HG03558 (cell line): ENCODE measurements at regions not wholly inside any gene's neighbourhood (a gene's known extent, or its start where the extent isn't known, plus 50 kb on each side); places are given as distances from the start of the nearest gene placed in this dataset.

Experiments used
- ATAC-seq: cut with Tn5 transposase; IDR thresholded peaks from one replicate; pipeline ENCODE4 v1.9.1; 2021; ENCODE audit warnings: moderate number of reproducible peaks; ENCODE audit not compliant: unreplicated experiment; ENCODE audit errors: extremely low read depth

DNA sequence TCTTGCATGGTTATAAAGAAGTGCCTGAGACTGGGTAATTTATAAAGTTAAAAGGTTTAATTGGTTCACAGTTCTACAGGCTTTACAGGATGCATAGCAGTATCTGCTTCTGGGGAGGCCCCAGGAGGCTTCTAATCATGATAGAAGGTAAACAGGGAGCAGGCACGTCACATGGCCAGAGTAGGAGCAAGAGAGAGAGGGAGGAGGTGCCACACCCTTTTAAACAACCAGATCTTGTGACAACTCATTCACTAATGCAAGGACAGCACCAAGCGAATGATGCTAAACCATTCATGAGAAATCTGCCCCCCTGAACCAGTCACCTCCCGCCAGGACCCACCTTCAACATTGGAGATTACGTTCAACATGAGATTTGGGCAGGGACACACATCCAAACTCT lies 141.1 kb downstream of the EN1 start:
- no peak for ATAC-seq

DNA sequence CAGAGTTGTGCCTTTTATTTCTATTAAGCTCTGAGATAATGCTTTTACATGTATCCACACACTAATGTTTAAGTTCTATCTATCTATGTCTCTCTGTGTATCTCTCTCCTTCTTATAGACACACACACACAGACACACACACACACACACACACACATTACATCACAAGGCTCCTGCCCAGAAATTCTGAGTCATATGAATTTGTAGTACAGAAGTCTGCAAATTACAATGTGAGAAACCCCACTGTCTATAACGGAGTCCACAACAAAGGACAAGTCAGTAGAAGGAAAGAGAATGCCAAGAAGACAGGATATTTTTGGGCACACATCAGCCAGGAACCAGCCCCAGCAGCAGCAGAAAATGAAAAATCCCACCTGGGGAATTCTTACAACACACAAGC lies 142.4 kb downstream of the EN1 start:
- ATAC-seq: no peak

DNA sequence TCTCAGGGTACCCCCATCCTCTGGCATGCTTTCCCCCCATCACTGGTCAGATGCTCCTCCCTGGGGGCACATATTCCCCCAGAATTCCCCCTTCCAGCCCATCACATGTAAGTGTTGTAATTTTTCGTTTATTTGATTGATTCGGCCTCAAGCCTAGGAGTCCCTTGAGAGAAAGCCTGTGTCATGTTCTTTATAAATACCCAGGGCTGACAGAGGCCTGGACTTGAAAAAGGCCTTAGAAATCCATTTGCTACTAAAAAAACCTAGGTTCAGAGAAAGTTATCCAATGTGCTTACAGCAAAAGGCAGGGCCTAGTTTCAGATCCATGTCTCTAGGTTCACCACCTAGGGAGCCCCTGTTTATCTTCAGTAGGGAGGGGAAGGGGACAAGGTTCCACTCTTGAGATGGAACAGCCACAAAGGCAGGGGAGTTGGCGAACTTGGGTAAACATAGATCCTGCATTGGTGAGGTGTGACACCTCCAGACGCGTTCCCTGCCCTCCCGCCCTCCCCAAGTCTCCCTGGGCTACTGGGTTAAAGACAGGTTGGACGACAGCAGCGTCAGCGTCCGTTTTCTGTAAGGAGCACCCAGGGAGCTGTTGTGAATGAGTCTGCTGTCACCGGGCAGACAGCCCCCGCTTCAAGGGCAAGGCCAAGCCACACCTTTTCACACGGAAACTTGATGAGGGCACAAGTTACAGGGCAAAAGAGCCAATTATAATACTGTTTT lies 147.8 kb downstream of the EN1 start:
- no peak for ATAC-seq

DNA sequence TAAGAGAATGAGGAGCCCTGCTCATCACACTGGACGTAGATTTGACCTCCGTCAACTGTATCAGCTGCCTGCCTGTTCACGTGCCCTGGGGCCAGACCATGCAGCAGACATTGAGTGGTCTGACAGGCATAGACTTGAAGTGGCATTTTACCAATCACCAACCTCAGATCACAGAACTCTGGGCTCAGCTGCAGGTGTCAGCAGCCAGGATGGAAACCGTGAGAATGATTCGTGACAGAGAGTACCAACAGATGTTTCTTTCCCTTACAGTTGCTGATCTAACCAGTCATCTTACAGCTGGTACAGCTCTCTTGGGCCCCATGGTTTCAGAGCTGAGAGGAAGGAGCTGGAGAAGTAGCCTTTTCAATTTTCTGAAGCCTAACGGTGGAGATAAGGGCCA lies 148.9 kb downstream of the EN1 start:
- ATAC-seq: no peak

DNA sequence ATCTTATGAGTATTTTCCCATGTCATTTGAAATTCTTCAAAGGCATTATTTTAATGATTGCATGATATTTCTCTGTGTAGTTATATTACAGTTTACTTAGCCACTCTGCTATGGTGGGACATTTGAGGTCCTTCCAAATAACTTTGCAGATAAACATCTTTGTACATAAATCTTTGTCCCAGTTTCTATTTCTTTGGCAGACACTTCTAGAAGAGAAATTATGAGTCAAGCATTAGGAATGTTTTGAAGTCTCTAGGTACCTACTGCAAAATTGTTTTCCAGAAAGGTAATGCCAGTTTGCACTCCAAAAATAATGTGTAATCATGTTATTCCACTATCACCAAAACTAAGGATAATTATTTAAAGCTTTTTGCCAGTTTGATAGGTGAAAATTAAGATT lies 149.7 kb downstream of the EN1 start:
- ATAC-seq: no peak

DNA sequence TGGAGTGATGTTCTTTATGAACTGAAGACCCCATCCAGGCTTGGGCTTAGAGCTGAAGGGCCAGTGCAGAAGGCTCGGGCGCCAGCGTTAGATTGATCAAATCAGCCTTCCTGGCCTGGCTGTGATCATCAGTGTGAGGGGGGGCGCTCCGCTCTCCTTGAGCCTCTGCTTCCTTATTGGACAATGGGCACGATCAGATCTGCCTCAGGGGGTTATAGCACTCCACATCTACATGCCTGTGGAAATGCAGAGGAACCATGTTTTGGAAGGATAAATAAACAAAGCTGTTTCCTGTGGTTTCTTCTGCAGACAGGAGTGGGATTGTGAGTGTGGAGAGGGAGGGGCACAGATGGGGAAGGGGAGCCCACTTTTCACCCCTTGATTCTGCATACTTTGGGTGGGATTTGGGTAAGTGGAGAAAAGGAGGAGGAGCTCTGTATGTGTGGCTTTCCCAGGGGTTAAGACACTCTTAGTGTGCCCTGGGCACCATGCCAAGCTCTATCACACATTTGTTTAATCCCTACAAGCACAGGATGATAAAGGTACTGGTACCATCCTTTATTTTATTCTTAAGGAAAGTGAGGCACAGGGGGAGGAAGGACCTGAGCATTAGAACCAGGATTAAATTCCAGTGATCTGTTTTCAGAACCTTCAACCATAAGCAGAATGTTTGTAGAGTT lies 150.5 kb downstream of the EN1 start:
- no peak for ATAC-seq

DNA sequence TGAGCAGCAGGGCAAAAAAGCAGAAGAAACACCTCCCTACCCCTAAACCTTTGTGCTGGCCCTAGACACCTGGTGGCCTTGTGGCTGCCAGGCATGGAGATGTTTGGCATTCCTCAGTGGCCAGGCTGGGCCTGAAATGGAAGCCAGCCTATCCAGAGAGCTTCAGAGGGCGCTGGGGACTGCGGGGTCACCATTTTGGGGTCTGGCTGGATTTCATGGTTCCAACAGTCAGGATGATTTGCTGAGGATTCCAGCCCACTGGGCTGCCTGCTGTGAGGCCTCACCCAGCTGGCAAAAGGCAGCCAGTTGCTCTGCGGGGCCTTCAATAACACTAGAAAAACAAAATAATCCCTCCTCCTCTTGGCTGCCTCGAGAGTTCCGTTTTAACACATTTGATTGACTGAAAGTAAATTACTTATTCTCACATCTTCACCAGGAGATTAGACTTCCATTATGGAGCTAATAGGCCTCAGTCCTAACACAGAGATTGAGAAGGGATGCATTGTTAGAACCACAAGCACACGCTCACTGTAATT lies 154.1 kb downstream of the EN1 start:
- no peak for ATAC-seq

DNA sequence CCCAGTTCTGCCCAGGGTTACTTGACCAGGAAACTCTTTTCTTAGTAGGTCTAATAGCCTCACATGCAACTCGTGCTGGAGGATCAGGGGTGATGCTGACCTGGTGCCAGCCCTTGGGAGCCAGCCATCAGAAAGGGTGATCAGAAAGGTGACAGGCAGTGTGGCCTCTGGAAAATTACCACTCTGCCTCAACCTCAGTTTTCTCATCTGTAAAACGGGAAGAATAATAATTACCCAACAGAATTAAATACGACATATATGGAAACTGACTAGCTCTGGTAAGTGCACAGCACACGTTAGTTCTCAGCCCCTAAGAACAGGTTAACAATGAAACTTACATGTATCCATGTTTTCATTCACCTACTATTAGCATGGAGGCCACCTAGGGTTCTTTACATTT lies 157.6 kb downstream of the EN1 start:
- ATAC-seq: no peak

DNA sequence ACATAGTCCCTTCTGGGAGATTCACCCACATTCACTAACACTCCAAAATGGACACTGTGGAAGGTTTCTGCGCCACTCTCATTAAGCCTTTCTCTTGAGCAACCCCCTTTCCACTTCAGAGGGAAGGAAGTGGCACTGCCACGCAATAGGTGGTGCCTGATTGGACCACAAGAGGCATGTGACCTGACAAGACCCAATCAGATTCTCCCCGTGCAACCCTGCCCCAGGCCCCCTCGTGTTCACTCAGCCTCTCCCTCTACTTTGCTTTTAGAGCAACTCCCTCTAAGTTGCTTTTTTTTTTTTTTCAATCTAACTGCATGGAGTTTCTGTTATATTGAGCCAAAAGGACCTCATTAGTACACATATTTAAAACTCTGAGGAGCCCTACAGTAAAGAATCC lies 158.0 kb downstream of the EN1 start:
- ATAC-seq: no peak

DNA sequence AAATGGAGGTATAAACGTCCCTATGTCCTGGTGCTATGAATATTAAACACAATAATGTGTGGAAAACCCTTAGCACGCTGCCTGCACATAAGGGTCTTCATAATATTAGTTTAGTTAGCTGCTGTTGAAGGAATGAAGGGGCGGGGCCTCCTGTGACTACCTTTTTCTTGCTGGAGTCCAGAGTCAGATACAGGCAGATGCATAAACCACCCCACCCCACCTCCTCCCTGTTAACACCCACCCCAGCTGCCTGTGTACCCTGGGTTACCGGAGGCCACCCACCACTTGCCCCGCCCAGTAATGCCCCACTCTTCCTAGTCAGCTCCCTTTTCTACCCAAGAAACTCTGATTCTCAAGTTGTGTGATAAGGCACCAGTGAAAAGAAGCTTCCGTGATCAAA lies 158.4 kb downstream of the EN1 start:
- ATAC-seq: no peak

DNA sequence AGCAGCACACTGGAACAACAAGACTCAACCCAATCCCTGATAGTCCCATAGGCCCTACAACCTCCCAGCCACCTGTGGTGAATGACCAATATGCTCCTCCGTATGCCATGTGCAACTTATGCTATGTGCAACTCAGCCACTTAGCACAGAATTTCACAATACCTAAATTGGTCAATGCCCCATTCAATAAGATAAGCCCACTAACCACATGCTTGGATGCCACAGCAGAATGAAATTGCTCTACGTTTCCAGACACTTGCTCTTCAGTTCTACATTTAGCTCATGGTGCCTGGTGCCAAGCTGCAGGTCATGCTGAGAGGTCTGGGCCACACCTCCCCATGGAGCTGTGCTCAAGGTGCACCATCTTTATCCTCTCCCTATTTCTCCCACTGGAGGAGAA lies 159.8 kb downstream of the EN1 start:
- ATAC-seq: no peak

DNA sequence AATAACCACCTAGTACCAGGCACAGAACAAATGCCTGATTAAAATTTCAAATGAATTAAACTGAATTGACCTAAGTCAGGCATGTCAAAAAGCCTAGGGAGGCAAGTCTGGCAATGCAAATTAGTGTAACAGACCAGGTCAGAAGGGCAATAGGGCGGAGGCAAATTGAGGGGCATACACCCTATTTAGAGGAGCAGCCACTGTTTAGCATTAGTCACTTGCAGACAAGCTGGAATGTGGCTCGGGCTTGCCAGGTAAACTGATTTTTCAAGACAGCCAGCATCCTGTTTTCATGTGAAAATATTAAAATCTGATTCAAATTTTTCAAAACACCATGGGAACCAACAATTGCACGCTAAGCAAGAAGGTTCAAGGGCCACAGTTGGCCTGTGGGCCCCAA lies 160.3 kb downstream of the EN1 start:
- ATAC-seq: no peak

DNA sequence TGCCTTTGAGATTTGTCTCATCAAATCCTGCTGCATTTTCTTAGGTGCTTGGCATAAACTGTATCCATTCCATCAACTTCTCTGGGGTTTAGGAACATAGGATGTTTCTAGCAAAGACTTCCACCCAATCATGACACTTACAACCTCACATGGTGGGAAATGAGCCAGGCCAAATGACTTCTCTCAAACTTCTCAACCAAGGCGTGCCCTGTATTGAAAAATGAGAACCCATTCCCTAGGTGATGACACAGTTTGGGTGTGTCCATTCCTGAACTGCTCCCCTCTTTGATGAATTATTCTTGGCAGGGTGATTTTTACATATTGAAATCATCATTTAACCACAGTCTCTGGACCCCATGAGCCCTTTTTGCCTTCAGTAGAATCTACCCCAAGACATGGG lies 161.1 kb downstream of the EN1 start:
- ATAC-seq: no peak

DNA sequence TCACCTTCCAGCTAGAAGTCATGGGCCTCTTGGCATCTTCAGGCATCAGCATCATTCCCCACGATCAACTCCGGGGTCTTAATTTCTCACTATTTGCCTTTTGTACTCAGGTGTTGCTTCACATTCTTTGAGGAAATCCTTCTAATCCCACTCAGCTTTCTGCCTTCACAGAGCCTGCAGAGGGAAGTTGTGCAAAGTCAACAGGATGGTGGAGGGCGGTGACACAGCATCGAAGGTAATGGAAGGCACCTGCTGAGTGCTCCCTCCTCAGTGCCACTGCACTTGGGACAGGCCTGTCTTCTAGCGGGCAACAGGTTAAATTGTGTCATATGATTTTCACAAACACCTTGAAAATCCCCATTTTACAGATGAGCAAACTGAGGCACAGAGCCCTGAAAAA lies 164.0 kb downstream of the EN1 start:
- ATAC-seq: no peak

DNA sequence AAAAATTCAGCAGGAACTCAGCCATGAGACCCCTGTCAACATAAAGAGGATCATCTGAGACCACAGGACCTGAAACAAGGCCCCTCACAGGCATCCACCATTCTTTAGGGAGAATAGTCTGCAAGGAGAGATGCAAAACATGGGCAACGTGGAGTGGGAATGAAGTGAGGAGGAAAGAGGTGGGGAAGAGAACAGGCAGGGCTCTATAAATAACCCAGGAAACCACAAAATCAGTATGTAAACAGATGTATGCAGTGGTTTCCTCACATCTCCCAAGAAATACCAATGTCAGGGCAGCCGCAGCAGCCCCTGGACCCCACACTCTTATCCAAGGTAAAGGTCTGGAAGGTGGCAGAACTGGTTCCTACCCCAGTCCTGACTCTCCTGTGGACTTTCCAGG lies 168.5 kb downstream of the EN1 start:
- ATAC-seq: no peak

DNA sequence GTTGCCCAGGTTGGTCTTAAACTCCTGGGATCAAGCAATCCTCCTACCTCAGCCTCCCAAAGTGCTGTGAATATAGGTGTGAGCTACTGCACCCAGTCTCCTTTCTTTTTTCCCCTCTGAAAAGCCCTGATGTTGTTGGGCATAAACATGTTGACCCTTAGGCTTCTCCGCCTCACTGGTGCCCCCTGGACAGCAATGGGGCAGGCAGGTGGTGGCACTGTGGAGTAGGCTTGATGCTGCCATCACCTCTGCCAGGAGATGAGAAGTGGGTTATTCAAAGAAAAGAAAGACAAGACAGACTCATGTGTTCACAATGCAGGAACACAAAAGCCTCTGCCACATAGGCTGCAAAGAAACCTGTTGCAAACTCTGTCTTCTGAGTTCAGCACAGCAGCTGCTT lies 169.9 kb downstream of the EN1 start:
- ATAC-seq: no peak

DNA sequence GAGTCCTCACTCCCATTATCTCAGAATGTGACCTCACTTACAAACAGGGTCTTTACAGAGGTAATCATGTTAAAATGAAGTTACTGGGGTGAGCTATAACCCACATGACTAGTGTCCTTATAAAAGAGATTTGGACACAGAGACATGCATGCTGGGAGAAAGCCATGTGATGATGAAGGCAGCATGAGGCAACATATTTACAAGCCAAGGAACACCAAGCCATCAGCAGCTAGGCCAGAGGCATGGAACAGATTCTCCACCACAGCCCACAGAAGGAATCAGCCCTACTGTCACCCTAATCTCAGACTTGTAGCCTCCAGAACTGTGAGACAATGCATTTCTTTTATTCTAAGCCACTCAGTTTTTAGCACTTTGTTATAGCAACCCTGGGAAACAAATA lies 171.9 kb downstream of the EN1 start:
- ATAC-seq: no peak

DNA sequence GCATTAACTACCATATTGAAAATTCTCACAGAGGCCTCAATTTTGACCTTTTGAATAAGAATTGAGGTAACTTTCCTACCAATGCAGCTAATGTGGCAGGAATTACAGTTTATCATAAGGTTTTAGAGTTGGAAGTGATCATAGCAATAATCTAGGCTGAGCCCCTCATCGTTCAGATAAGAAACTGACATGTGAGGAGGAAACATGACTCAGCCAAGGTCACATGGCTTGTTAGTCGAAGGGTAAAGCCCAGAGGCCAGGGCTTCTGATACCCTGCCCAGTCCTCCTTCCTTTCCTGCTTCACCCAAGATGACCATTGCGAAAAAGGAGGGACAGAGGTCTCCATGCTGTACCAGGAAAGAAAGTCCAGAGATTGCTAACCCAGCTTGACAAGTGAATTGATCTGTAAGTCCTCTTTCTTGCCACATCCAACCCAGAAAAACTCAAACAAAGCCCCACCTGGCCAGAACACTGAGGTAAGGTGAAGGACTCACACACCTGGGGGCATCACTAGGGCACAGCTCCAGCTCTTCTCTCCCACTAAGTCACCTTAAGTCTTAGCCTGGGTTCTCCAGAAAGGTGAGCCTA lies 174.8 kb downstream of the EN1 start:
- no peak for ATAC-seq

DNA sequence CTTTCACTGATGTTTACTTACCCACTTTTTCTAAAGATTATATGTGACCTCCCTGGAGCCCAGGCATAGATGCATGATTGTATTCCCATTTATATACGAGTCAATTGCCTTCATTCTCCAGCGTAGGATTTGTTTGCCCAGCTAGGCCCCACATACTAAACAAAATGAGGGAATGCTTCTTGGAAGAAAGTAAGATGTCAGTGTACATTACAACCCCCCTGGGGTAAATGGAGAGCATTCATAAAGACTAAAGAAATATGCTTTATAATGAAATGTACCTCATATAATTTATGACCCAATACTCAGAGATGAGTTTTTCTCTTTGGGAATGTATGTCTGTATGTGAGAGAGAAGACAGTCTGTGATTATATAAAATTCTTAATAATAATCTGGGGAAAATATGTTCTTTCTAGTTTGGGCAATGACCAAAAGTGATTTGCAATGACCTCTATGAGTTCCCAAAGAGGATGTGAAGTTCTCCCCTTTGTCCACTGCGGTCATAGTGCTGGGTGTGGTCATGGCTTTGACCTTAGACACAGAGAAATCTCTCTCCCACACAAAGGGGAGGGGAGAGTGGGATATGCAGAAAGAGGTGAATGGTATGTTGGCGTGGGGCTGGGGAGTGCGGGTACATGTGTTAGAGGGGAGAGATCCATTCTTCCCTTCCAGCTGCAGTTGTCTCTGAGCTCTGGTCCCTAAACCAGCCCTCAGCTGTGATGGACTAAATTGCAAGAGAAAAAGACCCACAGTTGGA lies 175.6 kb downstream of the EN1 start:
- ATAC-seq: no peak

DNA sequence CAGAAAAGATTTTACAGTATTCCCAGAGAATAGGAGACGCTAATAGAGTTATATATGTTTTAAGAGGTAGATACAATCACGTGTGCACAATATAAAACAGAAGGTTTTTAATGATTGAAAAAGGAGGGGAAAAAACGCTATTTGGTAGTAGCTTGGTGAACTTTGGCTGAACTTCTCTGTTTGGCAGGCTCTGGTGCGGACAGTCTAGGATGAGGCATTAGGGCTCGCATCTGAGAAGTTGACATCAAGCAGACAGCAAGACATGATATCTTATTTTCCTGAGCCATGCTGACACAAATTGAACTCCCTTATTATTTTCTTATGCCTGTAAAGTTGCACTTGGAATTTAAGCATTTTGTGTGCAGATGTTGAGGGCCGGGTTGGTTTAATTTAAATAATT lies 176.6 kb downstream of the EN1 start:
- ATAC-seq: no peak

DNA sequence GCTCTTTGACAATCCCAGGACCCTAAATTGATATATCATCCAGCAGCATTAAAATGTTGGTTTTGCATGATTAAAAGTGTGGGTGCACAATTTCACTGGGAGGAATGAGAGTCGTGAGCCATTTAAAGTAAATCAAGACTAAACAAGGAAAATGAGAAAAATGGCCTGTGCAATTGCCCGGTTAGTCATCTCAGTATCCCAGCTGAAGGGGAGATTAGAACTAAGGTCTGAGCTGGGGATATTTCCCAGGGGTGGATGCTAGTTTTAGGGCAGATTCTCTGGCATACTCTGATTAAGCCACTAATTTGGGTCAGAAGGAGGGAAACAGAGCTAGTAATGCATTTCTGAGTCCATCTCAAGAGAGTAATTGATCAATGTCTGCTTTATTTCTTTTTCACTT lies 177.2 kb downstream of the EN1 start:
- no peak for ATAC-seq
